ENCODE measurements at regions not wholly inside any gene's neighbourhood (a gene's known extent, or its start where the extent isn't known, plus 50 kb on each side); places are given as distances from the start of the nearest gene placed in this dataset.

DNA sequence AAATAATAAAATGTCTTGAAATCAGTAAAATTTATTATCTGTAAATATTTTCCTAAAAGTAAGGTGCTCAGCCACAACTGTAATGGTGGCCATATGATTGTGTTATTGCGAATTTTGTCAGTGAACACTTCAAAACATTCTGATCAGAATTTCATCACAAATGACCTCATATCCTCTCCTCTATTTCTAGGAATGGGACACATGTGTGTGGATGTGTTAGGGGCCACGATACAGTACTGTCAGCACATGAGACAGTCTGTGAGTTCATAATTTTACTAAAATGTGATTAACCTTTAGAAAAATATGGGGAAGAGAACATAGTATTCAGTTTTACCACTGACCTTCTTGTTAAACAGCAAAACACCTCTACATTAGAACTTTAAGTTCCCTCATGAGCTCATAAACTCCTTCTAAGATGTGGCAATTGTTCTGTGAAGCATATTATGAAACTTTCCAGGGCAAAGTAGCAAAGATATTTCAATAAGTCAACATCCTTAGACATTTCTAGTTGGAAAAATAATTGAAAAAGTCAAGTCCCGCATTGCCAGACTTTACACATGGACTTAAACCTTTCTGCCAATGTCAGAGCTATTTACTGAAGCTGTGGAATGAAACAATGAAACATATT is 158.2 kb upstream of the ABI3BP start:
- TF ChIP-seq CTCF (IDR thresholded peaks at IDR 0.05; ENCODE audit: low read length, missing control alignments) = no peak
- H3K4me3 ChIP-seq (replicated peaks; ENCODE audit: low read depth, low read length) = no peak overlapping the region
- DNase-seq (ENCODE audit: low read depth) = peak; percentile 55

GRCh38 chr3:101150504-101150903 is 157.3 kb upstream of the ABI3BP start:
- no peak overlapping the region for H3K4me3 ChIP-seq (replicated peaks; ENCODE audit: low read depth, low read length)
- DNase-seq (ENCODE audit: low read depth) = no peak
- TF ChIP-seq CTCF (IDR thresholded peaks at IDR 0.05; ENCODE audit: low read length, missing control alignments) = no peak

- H3K4me3 ChIP-seq (replicated peaks; ENCODE audit: low read depth, low read length) = no peak overlapping the region
- no peak for TF ChIP-seq CTCF (IDR thresholded peaks at IDR 0.05; ENCODE audit: low read length, missing control alignments)
- no peak for DNase-seq (ENCODE audit: low read depth)
These were observed 156.5 kb upstream of the ABI3BP start for GRCh38 chr3:101149707-101150106.

GRCh38 chr3:101149251-101149650 is 156.0 kb upstream of the ABI3BP start:
- TF ChIP-seq CTCF (IDR thresholded peaks at IDR 0.05; ENCODE audit: low read length, missing control alignments) = no peak
- no peak overlapping the region for H3K4me3 ChIP-seq (replicated peaks; ENCODE audit: low read depth, low read length)
- DNase-seq (ENCODE audit: low read depth) = no peak

GRCh38 chr3:101148001-101148400 is 154.8 kb upstream of the ABI3BP start:
- DNase-seq (ENCODE audit: low read depth) = no peak
- TF ChIP-seq CTCF (IDR thresholded peaks at IDR 0.05; ENCODE audit: low read length, missing control alignments) = no peak
- no peak overlapping the region for H3K4me3 ChIP-seq (replicated peaks; ENCODE audit: low read depth, low read length)

DNA sequence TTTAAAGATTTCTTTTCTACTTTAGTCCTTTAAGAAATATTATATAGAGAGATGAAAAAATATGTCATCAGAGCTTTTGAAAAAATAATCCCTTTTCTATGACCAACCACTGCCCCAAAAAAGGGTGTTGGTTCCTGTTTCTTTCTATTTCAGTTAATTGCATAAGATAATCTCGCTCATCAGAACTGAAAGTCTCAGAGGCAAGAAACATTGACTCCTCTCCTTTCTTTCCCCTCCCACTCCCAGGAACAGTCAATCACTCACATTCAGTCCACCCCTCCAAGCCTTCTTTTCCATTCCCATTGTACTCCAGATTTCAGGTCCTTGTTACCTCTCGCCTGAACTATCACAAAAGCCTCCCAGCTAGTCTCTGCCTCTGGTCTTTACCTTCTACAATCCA is 153.7 kb upstream of the ABI3BP start:
- no peak for DNase-seq (ENCODE audit: low read depth)

More for the DNA sequence above, 153.7 kb upstream of the ABI3BP start:
- no peak overlapping the region for H3K4me3 ChIP-seq (replicated peaks; ENCODE audit: low read depth, low read length)
- no peak for TF ChIP-seq CTCF (IDR thresholded peaks at IDR 0.05; ENCODE audit: low read length, missing control alignments)
